Endothelial cell (in vitro differentiated cells): ENCODE measurements at regions not wholly inside any gene's neighbourhood (a gene's known extent, or its start where the extent isn't known, plus 50 kb on each side); places are given as distances from the start of the nearest gene placed in this dataset.
A peak's percentile ranks its signal among the peaks of the same experiment; 100 is the strongest.

ENCODE experiments used
- DNase-seq: peaks from one replicate; pipeline ENCODE4 v3.0.0; 2021; ENCODE audit warnings: low spot score
- H3K27ac Mint-ChIP-seq: one replicate; pipeline ENCODE4 v1.8.0; 2021; ENCODE audit warnings: mixed read lengths, inconsistent platforms; ENCODE audit not compliant: unreplicated experiment
- H3K27me3 Mint-ChIP-seq: one replicate; pipeline ENCODE4 v1.8.0; 2021; ENCODE audit warnings: mild to moderate bottlenecking, moderate library complexity, mixed read lengths, inconsistent platforms; ENCODE audit not compliant: unreplicated experiment
- H3K36me3 Mint-ChIP-seq: one replicate; pipeline ENCODE4 v1.8.0; 2021; ENCODE audit warnings: mild to moderate bottlenecking, low read depth, mixed read lengths, inconsistent platforms; ENCODE audit not compliant: unreplicated experiment
- H3K4me1 Mint-ChIP-seq: one replicate; pipeline ENCODE4 v1.8.0; 2021; ENCODE audit warnings: mild to moderate bottlenecking, mixed read lengths, inconsistent platforms; ENCODE audit not compliant: unreplicated experiment
- H3K4me3 Mint-ChIP-seq: one replicate; pipeline ENCODE4 v1.8.0; 2021; ENCODE audit warnings: mild to moderate bottlenecking, mixed read lengths, inconsistent platforms; ENCODE audit not compliant: unreplicated experiment
- H3K9me3 Mint-ChIP-seq: one replicate; pipeline ENCODE4 v1.8.0; 2021; ENCODE audit warnings: mixed read lengths, inconsistent platforms; ENCODE audit not compliant: unreplicated experiment
- TF ChIP-seq, protein P1 (sequence below): fragments of 200-600 bp; sonication (generic); IDR thresholded peaks from one replicate; pipeline ENCODE4 v1.5.0; 2021; ENCODE audit warnings: antibody characterized with exemption; ENCODE audit not compliant: unreplicated experiment

DNA sequence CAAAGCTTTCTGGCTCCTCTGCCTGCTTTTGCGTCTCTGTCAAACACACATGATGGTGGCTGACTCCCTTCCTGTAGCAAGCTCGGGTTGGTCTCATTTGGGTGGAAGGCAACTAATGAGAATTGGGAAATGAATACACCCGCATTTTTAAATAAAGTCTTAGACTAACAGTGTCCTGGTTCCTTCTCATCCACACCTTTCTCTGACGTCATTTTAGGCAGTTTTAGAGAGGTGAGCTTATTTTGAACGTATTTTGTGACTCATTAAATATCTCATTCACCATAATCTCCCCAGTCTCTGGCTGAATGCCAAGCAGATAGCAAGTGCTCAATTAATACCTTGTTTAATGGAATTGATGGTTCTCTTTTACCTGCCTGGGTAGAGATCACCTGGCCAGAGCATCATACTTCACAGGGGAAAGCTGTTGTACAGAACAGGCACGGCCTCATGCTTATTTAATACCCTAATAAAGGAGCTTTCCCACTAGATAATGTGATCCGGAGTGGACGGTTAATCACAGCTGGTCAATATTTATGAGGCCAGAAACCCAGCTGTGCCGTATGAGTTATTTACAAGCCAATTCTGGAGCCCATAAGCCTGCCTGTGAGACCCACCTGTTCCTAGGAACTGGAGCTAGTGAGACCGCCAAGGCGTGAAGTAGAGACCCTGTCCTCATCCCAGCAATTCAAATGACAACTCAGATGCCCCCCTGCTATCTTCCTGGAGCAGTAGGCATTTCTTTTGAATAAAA is 149.7 kb upstream of the PROK2 start:
- no peaks in the 10 kb centered on the region for H3K9me3 Mint-ChIP-seq
- TF ChIP-seq, protein P1, sequence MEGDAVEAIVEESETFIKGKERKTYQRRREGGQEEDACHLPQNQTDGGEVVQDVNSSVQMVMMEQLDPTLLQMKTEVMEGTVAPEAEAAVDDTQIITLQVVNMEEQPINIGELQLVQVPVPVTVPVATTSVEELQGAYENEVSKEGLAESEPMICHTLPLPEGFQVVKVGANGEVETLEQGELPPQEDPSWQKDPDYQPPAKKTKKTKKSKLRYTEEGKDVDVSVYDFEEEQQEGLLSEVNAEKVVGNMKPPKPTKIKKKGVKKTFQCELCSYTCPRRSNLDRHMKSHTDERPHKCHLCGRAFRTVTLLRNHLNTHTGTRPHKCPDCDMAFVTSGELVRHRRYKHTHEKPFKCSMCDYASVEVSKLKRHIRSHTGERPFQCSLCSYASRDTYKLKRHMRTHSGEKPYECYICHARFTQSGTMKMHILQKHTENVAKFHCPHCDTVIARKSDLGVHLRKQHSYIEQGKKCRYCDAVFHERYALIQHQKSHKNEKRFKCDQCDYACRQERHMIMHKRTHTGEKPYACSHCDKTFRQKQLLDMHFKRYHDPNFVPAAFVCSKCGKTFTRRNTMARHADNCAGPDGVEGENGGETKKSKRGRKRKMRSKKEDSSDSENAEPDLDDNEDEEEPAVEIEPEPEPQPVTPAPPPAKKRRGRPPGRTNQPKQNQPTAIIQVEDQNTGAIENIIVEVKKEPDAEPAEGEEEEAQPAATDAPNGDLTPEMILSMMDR: no peak
- peaks cover 4% of the 10 kb centered on the region for H3K36me3 Mint-ChIP-seq
- peaks cover 4% of the 10 kb centered on the region for H3K27me3 Mint-ChIP-seq
- no peaks in the 10 kb centered on the region for H3K4me1 Mint-ChIP-seq
- no peak overlapping the region for H3K27ac Mint-ChIP-seq
- H3K4me3 Mint-ChIP-seq: no peak overlapping the region
- no peak for DNase-seq

DNA sequence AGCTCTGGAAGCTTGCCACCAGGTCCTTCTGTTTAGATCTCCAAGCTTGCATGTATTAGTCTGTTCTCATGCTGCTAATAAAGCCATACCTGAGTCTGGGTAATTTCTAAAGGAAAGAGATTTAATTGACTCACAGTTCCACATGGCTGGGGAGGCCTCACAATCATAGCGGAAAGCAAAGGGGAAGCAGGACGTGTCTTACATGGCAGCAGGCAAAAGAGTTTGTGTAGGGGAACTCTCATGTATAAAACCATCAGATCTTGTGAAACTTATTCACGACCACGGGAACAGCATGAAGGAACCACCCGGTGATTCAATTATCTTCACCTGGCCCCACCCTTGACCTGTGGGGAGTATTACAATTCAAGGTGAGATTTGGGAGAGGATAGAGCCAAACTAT is 147.0 kb upstream of the PROK2 start:
- no peaks in the 10 kb centered on the region for H3K4me1 Mint-ChIP-seq
- peaks cover 4% of the 10 kb centered on the region for H3K36me3 Mint-ChIP-seq
- H3K4me3 Mint-ChIP-seq: no peak overlapping the region
- peaks cover 4% of the 10 kb centered on the region for H3K27me3 Mint-ChIP-seq
- TF ChIP-seq, protein P1: no peak
- H3K9me3 Mint-ChIP-seq: no peaks in the 10 kb centered on the region
- no peak overlapping the region for H3K27ac Mint-ChIP-seq
- DNase-seq: no peak

DNA sequence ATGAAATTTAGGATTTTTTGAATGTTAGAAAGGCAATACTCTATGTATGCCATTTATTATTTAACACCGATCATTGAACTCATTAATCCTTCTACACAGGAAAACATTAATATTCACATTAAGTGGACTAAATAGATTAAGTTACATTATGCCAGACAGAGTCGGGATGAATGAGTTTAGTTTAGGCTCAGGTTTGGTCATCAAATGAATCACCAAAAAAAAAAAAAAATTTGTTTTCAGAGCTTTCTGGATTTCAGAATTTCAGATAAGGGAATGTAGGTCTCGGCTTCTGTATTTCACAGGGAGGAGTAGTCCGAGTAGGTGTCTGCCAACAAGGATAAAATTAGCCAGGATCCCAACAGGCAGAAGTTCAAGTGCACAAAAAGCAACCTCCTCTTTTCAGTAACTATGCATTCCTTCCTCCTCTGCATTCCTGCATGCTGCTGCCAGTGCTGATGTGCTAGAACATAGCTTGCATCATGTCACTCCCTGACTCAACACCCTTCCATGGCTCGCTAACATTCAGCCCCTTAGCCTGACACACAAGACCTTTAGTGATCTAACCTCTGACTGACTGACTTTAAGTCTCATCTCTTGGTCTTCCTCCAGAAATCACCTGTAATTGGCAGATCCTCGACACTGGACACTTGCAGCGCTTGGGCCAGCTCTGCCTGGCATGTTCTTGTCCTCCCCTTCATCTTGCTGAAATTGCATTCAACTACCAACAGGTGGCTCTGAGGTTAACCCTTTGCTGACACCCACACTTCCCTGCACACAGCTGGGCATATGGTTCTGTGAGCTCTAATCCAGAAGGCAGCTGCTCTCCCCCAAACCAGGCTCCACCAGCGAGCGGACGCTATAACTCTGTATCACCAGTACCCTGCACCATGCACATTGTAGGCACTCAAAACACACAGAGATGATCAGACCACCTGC is 145.4 kb upstream of the PROK2 start:
- Mint-ChIP-seq H3K36me3 (peaks cover 4% of the 10 kb centered on the region), H3K27ac (no peak overlapping the region), H3K27me3 (peaks cover 4% of the 10 kb centered on the region), H3K4me3 (no peak overlapping the region), H3K9me3 (no peaks in the 10 kb centered on the region), H3K4me1 (peaks cover 4% of the 10 kb centered on the region)
- TF ChIP-seq, protein P1: peak; percentile 65
- peak; percentile 13 for DNase-seq

DNA sequence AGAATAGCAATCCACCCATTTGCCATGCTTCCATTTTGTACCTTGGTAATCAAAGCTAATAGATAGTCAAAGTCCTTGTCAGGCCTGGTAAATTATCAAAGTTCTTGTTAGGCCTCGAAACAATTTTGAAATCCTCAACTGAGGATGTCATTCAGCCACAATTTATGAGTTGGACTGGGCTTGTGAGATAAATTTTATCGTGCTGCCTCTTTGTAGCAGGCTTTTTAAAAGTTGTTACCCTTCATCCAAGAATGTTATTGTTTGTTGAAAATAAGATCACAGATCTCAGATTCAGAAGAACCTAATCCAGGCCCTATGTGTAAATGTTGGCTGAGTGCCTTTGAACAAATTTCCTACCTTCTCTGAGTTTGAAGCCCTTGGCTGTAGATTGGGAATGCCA is 143.3 kb upstream of the PROK2 start:
- peaks cover 4% of the 10 kb centered on the region for H3K4me1 Mint-ChIP-seq
- H3K9me3 Mint-ChIP-seq: no peaks in the 10 kb centered on the region
- H3K27me3 Mint-ChIP-seq: peaks cover 2% of the 10 kb centered on the region
- DNase-seq: no peak
- TF ChIP-seq, protein P1: no peak
- H3K4me3 Mint-ChIP-seq: no peak overlapping the region
- H3K36me3 Mint-ChIP-seq: no peaks in the 10 kb centered on the region
- H3K27ac Mint-ChIP-seq: no peak overlapping the region
